GM12872 (cell line): ENCODE measurements at regions not wholly inside any gene's neighbourhood (a gene's known extent, or its start where the extent isn't known, plus 50 kb on each side); places are given as distances from the start of the nearest gene placed in this dataset.

Experiments used
- TF ChIP-seq, protein P1 (sequence below): IDR thresholded peaks from 3 replicates; pipeline ENCODE4 v1.5.1; 2011; ENCODE audit warnings: low read depth, mild to moderate bottlenecking, low read length, moderate library complexity; ENCODE audit not compliant: insufficient read depth

DNA sequence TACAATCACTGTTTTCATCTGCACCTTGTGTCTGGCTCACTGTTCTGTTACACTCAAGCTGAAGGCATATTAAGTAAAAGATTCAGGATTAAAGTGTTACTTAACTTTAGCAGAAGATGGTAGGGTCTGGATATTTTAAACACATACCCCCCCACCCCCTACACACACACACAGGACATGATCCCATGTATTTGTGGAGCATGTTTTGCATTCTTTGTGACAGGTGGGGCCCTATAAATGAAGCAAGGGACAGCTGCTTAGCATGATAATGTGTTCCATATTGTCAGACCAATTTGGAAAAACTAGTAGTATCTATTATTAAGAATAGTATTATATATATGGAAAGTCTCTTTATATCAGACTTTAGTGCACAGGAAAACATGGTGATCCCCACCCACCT lies 335.2 kb upstream of the TNP1 start:
- TF ChIP-seq, protein P1, sequence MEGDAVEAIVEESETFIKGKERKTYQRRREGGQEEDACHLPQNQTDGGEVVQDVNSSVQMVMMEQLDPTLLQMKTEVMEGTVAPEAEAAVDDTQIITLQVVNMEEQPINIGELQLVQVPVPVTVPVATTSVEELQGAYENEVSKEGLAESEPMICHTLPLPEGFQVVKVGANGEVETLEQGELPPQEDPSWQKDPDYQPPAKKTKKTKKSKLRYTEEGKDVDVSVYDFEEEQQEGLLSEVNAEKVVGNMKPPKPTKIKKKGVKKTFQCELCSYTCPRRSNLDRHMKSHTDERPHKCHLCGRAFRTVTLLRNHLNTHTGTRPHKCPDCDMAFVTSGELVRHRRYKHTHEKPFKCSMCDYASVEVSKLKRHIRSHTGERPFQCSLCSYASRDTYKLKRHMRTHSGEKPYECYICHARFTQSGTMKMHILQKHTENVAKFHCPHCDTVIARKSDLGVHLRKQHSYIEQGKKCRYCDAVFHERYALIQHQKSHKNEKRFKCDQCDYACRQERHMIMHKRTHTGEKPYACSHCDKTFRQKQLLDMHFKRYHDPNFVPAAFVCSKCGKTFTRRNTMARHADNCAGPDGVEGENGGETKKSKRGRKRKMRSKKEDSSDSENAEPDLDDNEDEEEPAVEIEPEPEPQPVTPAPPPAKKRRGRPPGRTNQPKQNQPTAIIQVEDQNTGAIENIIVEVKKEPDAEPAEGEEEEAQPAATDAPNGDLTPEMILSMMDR, result no peak

DNA sequence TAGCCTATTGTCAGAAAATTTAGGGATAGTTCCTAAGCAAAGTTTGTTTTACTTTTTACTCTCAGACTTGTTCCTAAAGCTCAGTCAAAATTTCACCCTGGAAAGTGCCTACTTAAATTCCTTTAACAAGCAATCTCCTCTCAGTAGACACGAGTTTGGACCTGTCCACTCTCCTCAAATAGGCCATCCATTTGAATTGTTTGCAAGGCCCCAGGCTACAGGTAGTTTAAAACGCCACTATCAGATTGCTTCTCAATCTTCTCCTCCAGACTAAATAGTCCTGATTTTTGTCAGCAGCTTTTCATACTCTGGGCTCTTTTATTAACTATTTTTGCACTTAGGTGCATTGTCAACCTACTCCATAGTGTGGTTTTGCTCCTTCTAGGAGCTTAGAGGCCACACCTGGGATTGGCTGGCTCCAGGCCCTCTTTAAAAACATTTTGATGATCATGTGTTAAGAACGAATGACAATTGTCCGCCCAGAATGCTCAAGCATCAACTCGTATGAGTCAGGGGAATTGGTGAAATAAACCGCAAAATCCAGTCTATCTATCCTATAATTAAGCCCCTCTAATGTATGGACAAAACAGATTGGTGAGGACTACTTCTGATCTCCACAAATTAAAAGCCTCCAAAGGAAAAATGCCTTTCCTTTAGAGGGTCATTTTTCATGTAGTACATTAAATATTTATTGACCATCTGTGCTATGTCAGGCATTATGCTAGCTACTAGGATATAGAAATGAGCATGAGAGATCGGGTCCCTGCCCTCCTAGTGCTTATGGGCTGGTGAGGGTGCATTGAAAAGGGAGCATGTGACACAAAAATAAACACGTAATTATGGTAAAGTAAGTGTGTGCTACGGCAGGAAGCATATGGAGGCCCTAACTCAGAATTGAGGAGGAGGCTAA lies 333.8 kb upstream of the TNP1 start:
- TF ChIP-seq, protein P1, result no peak

- TF ChIP-seq, protein P1, result no peak
These were observed 332.5 kb upstream of the TNP1 start for GRCh38 chr2:217192366-217192765.

GRCh38 chr2:217189747-217190146 lies 329.9 kb upstream of the TNP1 start:
- TF ChIP-seq, protein P1, result no peak

DNA sequence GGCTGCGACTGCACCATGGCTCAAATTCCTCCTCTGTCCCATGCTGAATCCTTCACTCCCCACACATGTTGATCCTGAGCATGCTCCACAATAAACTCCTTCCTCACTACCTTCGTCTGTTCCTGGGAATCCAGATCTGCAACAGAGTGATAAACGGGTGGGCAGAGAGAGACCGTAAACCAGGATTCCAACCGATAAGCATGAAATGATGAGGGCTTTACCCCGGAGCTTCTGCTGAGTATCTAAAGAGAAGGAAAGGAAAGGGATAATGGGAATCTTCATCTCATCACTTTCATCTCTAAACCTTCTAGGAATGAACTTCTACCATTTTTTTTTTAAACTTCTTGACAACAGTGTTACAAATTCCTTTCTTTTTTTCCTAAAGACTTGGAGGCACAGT lies 329.3 kb upstream of the TNP1 start:
- TF ChIP-seq, protein P1, result no peak

GRCh38 chr2:217186668-217187159 lies 326.9 kb upstream of the TNP1 start:
- TF ChIP-seq, protein P1, result no peak

DNA sequence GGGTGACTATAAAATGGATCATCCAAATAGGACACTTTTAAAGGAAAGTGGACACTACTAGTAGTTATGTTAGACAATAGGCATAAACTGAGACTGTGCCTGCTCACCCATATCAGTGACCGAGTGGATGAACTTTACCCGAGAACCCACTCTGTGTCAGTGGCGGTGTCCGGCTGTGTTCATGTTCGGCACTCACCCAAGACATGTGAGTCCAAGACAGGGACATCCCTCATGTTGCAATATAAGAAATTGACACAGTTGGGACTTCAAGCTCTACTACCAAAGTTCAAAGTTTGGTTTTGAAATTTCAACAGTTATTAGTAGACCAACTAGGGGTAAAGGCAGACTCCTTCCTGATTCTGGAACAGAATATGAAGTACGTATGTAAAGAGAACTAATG lies 326.3 kb upstream of the TNP1 start:
- TF ChIP-seq, protein P1, result no peak
